HG03095 (cell line): ENCODE measurements at regions not wholly inside any gene's neighbourhood (a gene's known extent, or its start where the extent isn't known, plus 50 kb on each side); places are given as distances from the start of the nearest gene placed in this dataset.

Experiments
- ATAC-seq: cut with Tn5 transposase; IDR thresholded peaks from one replicate; pipeline ENCODE4 v1.9.1; 2021; ENCODE audit warnings: moderate library complexity; ENCODE audit not compliant: unreplicated experiment

DNA sequence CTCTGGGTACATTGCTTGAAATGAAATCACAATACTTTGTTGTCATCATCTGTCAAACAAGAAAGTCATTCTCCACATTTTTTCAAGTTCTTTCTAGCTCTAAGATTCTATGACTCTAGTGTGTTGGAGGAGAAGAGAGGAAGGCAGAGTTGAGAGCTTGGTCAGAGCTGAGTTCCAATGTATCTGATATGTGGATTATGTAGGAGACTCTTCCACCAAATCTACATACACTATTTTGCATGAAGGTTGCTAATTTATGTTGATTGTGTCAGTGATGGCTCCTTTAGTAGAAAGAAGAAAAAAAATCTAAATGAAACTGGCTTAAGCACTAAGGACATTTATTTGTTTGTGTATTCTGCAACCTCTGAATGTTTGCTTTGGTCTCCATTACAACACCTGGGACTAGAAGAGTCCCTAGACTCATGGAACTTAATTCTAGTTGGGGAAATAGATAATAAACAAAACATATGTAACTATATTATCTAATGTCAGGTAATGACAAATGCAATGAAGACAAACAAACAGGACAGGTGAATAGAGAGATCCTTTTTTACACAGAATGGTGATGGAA lies 691.9 kb downstream of the UQCRFS1 start:
- ATAC-seq, result no peak

DNA sequence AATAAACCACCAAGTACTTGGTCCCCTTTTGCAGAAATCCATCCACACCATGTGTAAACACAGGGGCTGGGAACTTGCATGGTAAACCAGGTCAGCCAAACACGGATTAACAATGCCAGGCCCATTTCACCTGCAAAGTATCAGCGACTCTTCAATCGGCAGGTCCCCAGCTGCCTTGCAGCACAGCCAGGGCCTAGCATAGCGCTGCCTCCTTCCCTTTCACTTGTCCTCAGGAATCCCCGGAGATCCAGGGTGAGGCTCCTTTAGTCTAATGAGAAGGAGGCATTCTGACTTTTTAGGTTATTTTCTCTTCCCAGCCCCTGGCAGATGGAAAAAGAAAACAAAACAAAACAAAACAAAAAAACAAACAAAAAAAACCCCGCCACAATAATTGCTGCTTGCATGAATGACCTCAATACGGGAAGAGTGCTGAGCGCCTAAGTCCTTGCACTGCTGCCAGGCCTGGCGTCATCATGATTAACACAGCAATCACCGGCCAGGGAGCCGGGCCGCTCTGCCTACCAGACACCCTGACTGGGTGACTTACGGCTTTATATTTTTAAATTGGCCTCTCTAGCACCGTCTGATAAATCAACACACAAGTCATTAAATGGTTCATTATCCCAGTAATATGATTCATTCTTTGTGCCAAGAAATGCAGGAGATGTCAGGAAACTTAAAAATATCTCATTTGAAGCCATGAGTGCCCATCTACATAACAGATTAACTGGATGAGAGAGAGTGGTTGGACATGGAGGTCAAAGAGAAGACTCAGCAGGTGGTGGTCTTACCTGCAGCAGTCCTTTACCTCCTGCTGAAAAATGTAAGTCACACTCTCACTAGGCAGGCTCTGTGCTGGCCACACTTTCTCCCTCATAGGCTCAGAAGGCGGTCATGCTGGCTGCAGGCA lies 692.7 kb downstream of the UQCRFS1 start:
- ATAC-seq, result no peak

DNA sequence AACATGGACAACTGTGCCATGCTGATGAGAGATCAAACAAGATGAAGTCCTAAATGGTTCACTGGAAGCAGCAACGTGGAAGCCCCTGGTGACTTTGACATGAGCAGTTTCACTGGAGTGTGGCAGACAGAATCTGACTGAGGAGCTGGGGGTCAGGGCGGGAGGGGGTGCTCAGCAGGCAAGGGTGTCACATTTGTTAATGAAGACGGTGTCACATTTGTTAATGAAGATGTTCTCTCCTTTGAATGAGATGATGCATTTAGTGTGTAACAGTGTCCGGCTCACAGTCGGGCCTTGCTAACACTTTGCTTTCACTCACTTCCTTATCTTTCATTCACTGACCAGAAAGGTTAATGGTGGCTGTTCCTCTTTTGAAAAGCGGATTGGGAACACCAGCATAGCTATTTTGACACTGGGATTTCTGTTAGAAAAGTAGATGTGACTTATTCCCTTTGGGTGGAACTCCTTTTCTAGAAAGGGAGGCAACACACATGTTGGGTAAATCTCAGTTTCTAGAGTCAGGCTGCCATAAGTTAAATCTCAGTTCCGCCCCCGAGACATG lies 693.7 kb downstream of the UQCRFS1 start:
- ATAC-seq, result no peak

DNA sequence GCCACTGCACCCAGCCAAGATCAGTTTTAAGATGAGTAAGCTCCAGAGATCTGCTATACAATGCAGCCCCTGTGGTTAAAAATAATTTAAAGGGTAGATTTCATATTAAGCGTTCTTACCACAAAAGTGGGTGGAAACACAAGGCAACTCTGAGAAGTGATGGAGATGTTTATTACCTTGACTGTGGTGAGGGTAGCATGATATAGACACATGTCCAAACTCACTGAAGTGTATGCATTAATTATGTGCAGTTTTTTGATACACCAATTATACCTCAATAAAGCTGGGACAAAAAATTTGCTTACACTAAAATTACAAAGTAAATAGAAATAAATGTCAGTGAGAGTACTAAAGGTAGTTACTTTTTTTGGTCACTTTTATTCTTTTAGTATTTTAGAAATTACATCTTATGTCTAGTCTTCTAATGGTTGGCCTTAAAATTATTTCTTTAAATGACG lies 696.5 kb downstream of the UQCRFS1 start:
- ATAC-seq, result no peak

DNA sequence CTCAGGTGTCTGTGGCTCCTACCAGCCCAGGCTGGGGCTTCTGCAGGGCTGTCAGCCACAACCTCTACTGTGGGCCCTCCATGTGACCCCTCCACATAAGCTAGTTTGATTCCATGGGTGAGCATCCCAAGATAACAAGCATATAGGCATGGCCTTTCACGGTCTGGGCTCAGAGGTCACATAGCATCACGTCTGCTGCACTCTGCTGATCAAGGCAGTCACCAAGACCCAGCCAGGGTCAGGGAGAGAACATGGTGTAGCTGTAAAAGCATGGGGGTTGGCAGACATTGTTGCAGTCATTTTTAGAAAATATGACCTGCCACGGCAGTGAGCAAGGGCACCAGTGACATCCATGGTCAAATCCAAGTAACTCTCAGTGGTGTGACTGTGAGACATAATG lies 698.8 kb downstream of the UQCRFS1 start:
- ATAC-seq, result no peak

DNA sequence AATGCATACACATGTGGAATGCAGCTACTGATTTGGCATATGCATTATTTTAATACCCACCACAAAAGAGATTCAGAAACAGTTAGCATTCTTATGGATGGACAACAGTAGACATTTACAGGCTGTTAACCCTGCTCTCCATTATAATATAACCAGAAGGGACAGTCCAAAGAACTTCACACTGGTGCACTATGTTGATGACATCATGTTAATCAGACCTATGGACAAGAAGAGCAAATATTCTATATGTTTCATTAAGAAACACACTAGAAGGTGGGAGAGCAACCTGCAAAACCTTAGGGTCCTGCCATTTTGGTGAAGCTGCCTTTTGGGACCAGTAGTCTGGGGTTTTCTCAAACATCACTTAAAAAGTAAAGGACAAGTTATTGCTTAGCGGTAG lies 701.3 kb downstream of the UQCRFS1 start:
- ATAC-seq, result no peak

DNA sequence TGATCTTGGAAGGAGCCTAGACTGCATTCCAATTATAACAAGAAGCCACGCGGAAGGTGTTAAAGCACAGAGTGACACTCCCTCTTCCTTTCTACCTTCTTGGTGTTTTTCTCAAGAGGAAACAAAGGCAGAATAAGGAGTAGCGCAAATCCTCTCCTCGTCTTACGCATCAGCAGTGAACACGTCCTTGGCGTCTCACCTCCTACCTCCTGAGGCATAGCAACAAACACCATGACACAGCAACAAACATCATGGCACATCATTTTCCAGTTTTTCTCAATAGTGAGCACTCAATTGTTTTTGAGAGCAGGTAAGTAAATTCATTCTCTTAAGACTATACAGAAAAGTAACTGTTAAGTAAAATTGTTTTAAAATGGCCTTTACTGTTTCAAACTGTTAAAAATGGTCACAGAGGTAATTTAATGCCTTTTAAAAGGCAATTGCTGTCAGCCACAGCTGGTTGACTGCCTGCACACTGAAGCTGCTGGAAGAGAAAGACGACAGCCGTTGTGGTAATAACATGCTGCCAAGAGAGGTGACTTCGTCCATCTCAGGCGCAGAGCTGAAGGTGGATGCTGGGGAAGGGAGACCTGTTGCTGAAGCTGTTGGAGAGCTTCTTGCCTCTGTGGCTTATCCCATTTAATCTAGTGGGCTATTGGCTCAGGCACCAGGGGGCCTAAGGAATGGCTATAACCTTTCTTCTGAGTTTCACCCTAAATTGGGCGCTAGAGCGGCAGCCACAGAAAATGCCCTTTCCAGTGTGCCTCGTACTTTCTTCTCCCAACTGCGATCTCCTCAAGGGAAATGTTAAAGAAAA lies 703.7 kb downstream of the UQCRFS1 start:
- no peak for ATAC-seq

DNA sequence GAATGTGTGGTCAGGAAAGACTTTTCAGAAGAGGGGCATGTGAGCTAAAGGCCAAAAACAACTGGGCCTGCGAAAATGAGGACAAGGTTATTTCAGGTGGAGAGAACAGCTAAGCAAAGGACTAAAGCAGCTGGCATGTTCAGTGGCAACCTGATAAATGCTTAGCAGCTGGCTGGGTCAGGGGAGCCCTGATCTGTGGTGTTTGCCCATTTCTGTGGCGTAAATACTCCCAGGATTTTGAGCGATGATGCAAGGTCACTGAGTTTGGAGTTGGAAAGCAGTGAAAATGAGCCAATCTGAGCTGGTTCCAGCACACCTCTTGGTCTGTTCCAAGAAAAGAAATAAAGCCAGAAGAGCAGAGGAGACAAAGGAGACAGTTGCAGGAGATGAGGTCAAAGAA lies 704.3 kb downstream of the UQCRFS1 start:
- no peak for ATAC-seq

DNA sequence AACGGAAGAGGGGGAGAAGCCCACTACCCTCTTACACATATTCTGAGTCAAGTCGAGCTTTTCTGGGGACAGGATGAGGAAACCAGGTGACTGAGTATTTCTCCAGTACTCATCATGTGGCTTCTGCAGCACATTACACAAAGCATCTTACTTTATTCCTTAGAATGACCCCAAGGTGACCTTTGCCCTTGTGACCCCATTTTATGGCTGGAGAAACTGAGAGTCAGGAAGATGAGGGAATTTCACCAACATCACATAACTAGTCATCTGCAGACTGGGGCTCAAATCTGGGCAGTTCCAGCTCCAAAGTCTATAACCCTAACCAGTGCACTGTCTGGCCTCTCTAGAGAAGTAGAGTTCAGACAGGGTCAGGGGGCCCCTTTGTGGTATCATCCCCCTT lies 707.0 kb downstream of the UQCRFS1 start:
- ATAC-seq, result no peak

DNA sequence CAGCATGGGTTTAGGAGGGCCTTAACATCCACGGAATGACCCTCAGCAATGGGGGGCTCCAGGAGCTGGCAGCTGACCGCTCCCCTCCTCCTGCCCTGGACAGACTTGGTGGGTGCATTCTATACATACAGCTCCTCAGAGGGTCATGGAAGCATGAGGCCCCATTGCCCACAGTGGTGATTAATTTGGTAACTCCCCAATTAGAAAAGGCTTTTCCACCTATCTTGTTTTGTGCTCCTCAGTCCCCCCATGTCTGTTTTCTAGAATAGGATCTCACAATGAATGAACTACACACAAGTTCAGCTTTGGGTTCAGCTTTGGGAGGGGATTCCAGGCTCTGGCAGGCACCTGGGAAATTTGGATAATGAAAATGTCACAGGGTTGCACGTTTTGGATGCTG lies 707.8 kb downstream of the UQCRFS1 start:
- no peak for ATAC-seq

DNA sequence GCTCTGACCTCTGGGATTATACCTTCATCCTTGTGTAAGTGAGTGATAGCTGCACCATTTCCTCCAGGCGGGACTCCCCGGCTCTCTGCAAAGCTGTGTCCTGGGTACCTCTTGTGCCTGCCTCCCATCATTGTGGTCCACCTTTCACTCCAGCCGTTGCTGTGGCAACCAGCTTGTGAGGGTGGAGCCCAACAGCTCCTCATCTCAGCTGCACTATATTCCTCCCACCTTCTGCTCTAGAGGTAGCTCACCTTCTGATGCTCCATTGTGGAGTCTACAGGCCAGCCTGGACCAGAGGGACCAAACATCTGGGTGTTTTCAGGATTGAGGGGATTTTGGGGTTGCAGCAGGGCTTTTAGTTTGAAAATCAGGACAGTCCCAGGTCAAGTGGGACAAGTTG lies 708.2 kb downstream of the UQCRFS1 start:
- ATAC-seq, result no peak

DNA sequence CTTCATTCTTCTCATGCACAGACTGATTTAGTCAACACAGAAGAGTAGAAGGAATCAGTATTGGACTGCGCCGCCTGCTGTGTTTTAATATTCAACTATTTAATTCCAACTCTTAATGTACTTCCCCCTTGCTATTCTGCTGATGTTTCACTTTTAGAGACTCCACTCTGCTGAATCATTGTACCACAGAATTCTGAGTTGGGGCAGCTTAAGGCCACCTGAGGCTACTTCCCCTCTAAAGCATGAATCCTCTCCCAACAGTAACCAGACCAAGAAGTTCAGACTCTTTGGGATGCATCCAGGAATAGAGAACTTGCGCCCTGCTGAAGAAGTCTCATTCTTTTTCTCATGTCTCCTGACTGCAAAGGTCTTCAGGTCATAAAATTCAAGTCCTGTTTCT lies 708.8 kb downstream of the UQCRFS1 start:
- no peak for ATAC-seq

DNA sequence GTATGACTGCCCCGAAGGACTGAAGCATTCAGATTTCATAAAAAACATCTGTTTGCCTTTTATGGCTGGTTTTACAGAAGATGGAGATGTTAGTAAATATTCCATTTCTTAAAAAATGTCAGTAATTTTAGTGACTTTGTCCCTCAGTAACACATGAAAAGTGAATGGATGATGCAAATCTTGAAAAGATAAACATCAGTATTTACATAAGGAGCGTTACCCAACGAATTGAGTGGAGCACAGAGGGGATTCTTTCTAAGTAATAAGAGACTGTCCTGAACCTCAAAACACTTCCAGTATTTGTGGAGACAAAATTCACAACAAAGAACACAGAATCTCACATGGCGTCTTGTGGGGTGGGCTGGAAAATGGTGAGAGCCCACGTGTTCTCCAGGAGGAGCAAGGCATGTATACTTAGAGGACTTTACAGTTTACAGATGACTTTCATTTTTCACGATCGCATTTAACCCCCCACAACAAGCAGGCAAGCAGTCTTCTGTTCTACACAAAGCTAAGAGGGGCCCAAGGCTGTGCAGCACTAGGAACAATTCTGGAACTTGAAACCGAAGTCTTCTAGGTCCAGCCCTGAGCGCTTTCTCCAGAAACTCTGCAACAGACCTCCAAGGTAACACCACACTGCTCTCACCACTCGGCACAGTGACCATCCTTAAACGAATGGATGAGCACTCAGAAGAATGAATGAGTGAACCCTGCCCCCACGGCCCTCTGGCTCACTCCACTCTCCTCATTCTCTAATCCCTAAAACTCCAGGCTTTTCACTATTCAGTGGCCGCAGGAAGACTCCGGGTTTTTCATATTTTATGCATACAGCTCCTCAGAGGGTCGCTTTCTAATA lies 709.8 kb downstream of the UQCRFS1 start:
- ATAC-seq, result no peak

DNA sequence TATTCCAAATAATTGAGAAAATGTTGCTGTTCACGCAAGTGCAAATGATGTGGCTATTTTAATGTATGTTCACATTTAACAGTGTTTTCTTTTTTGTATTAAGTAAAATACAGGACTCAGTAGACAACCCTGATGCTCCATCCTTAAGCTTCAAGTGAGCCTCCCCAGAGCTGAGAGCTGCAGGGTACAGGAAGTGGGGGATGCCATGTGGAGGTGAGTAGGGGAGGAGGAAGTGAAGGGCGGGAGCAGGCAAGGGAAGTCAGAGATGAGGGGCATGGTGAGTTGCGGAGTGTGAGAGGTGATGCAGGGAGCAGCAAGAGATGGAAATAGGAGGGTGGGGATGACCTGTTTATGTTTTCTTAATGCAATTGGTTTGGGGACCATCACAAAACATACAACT lies 711.0 kb downstream of the UQCRFS1 start:
- ATAC-seq, result no peak

DNA sequence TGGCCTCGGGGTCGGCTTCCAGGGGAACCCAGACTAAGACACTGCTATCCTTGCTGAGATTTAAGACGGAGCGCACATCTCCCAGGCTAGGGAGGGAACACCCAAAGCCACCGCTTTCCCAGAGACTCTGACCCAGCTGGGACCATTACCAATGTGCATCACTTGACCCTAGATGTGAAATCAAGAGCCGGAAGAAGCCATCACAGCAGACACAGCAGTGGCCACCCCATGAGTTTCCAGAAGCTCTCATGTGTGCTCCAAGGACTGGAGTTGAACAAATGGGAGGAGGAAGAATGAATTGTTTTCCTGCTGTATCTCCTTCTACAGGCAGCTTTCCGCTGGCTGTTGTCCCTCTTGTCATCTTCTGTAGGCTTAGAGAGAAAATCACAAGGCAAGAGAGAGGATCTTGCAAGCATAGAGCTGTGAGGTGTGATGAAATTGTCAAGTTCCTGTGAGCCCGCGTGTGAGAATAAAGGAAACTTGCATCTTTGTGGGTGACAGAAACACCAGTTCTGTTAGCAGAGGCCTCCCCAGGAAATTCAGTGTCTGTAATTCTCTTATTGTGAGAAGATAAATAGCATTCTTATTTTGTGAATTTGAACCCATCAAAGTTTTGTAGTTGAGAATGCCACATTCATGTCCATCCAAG lies 711.8 kb downstream of the UQCRFS1 start:
- no peak for ATAC-seq

DNA sequence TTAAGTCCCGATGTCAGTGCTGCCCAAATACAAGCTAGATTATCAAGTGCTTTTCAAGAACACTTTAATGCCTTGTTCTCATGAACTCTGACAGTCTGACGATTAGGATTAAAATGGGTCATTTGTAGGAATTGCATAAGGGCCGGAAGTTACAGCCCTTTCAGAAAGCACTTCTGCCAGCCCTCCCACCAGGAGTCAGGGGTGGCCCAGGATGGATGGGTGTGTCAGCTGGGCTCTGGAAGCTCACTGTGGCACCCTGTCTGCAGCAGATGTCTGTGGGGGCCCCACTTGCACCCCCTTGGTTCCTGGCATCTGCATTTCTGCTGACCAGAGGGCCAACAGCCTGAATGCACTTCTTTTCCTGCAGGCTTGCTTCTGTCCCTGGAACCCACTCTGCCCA lies 712.7 kb downstream of the UQCRFS1 start:
- no peak for ATAC-seq

DNA sequence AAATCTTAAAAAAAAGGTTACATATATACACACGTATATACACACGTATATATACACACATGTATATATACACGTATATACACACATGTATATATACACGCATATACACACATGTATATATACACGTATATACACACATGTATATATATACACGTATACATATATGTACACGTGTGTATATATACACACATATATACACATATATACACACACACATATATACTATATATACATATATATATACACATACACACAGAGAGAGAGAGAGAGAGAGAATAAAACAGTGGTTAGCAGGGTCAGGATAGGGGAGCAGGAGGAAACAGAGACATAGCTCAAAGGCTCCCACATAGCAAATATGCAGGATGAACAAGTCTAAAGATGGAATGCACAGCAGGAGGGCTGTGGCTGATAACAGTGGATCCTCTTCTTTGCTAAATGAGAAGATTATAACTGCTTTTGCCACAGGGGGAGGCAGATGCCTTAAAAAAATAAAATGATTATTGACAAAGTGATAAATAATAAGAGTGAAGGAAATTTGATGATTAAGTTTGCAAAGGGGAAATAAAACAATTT lies 714.5 kb downstream of the UQCRFS1 start:
- ATAC-seq, result no peak

DNA sequence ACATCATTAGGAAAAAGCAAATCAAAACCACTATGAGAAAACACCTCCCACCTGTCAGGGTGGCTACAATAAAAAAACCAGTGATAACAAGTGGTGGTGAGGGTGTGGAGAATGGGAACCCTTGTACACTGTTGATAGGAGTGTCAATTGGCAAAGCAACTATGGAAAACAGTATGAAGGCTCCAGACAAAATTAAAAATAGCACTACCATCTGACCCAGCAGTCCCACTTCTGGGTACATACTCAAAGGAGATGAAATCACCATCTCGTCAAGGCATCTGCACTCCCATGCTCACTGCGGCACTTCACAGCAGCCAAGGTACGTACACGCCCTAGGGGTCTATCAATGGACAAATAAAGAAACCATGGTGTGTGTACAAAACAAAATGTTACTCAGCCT lies 715.1 kb downstream of the UQCRFS1 start:
- ATAC-seq, result no peak

DNA sequence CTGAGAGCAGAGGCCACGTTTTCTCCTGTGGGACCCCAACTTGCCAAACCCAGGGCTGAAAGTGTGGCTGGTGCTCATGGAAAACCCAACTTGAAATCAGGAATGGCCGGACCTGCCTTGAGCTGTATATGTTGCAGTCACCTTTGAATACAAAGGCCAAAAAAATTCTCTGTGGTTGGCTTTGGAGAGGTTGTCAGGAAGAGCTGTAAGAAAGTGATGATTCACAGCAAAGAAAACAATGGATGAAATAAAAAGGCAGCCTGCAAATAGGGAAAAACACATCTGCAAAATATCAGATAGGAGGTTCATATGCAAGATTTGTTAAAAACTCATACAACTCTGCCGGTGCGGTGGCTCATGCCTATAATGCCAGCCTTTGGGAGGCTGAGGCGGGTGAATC lies 715.8 kb downstream of the UQCRFS1 start:
- ATAC-seq, result no peak

DNA sequence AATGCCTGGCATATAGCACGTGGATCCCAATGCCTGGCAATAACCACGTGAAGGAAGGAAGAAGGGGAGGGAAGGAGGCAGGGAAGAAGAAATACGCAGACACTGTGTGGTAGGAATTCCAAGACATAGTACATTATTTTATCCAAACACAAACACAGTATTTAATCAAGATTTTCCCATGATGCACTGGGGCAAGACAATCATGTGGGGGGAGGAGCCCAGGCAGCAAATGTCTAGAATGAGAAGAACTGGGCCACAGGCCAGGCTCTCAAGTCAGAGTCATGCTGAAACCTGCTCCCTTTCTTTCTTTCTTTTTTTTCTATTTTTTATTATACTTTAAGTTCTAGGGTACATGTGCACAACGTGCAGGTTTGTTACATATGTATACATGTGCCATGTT lies 717.9 kb downstream of the UQCRFS1 start:
- ATAC-seq, result no peak
